ENCODE measurements at regions not wholly inside any gene's neighbourhood (a gene's known extent, or its start where the extent isn't known, plus 50 kb on each side); places are given as distances from the start of the nearest gene placed in this dataset.

GRCh38 chr2:8537562-8538155 is 144.2 kb upstream of the ID2 start:
- no peak for TF ChIP-seq CTCF (IDR thresholded peaks at IDR 0.05; ENCODE audit: low read depth, low read length)
- H3K4me3 ChIP-seq (ENCODE audit: low read depth, low read length): no peak overlapping the region

GRCh38 chr2:8538531-8538930 is 143.3 kb upstream of the ID2 start:
- no peak overlapping the region for H3K4me3 ChIP-seq (ENCODE audit: low read depth, low read length)
- TF ChIP-seq CTCF (IDR thresholded peaks at IDR 0.05; ENCODE audit: low read depth, low read length): no peak

GRCh38 chr2:8538931-8539621 is 142.8 kb upstream of the ID2 start:
- no peak for TF ChIP-seq CTCF (IDR thresholded peaks at IDR 0.05; ENCODE audit: low read depth, low read length)
- no peak overlapping the region for H3K4me3 ChIP-seq (ENCODE audit: low read depth, low read length)

- no peak for TF ChIP-seq CTCF (IDR thresholded peaks at IDR 0.05; ENCODE audit: low read depth, low read length)
- H3K4me3 ChIP-seq (ENCODE audit: low read depth, low read length): no peak overlapping the region
These were observed 141.9 kb upstream of the ID2 start for GRCh38 chr2:8539743-8540551.

- H3K4me3 ChIP-seq (ENCODE audit: low read depth, low read length): no peak overlapping the region
- no peak for TF ChIP-seq CTCF (IDR thresholded peaks at IDR 0.05; ENCODE audit: low read depth, low read length)
These were observed 141.3 kb upstream of the ID2 start for GRCh38 chr2:8540552-8541055.

GRCh38 chr2:8541223-8541622 is 140.6 kb upstream of the ID2 start:
- no peak overlapping the region for H3K4me3 ChIP-seq (ENCODE audit: low read depth, low read length)
- TF ChIP-seq CTCF (IDR thresholded peaks at IDR 0.05; ENCODE audit: low read depth, low read length): no peak

GRCh38 chr2:8541636-8542035 is 140.2 kb upstream of the ID2 start:
- TF ChIP-seq CTCF (IDR thresholded peaks at IDR 0.05; ENCODE audit: low read depth, low read length): no peak
- H3K4me3 ChIP-seq (ENCODE audit: low read depth, low read length): no peak overlapping the region
